Stimulated activated CD4-positive, alpha-beta T cell treated with anti-CD3 and anti-CD28 coated beads, Interleukin-15, amount 100 ng/mL, for 24 hours (primary cell): ENCODE measurements at regions not wholly inside any gene's neighbourhood (a gene's known extent, or its start where the extent isn't known, plus 50 kb on each side); places are given as distances from the start of the nearest gene placed in this dataset.

ENCODE experiments used
- DNase-seq: peaks from one replicate; pipeline ENCODE4 v3.0.0-alpha.2; 2020

DNA sequence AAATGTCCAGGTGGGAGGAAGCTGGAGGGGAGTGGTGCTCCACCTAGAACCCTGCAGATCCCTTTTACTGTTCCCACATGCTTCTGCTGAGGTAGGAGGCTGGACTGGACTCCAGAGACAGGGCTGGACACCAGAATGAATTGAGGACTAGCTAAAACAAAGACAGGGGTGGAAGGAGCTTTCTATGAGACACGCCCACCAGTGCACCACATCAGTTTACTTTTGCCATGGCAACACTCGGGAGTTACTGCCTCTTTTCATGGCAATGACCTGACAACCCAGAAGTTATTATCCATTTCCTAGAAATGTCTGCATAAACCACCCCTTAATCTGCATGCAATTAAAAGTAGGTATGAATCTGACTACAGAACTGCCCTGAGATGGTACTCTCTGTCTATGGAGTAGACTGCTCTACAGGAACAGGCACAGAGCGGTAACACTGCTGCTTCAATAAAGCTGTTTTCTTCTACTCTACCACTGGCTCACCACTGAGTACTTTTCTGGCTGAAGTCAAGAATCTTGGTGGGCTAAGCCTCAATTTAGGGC, 211.7 kb downstream of the TFAP2C start:
- DNase-seq: no peak

- DNase-seq: no peak
Measured at GRCh38 chr20:56841346-56841908, 212.3 kb downstream of the TFAP2C start.

GRCh38 chr20:56842056-56842455, 212.9 kb downstream of the TFAP2C start:
- DNase-seq: no peak

- no peak for DNase-seq
Measured at GRCh38 chr20:56843386-56843785, 214.3 kb downstream of the TFAP2C start.

GRCh38 chr20:56843817-56844216, 214.7 kb downstream of the TFAP2C start:
- DNase-seq: no peak

DNA sequence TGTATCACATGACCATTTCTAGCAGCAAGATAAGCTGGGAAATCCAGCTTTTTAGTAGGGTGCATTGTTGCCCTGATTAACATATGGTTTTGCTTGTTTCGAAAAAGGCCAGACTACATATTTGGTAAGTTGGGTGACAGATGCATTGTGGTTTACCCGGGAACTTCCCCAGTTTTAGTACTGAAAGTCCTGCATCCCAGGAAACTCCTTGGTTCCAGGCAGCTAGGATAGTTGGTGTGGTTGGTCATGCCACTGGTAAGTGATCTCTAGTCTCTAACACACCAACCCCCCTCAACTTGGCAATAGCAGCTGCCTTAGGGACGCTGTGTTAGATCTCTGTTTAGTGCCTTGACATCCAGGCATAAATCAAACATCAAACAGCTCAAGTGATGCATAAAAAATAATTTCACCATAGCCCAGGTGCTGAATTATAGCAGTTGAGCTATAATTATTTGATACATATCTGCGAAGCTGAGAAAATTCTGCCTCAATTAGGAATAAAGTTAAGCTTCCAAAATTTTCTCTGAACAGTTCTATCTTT, 216.5 kb downstream of the TFAP2C start:
- DNase-seq: no peak

GRCh38 chr20:56848561-56848960, 219.5 kb downstream of the TFAP2C start:
- DNase-seq: no peak

DNA sequence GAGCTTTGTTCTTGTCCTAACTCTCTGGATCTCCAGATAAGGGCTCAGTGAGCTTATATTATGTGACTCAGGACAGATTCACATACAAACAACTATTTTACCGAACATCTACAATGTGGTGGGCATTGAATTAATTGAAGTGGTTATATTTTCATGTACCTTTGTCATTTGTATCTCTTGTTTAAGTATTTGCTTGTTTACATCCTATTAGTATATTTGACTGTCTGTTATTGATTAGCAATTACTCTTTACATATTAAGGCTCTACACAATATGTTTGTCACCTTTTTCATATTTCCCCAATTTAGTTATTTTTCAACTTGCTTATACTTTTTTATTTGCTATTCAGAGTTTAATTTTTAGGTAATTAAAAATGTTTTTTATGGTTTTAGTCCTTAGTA, 222.4 kb downstream of the TFAP2C start:
- no peak for DNase-seq

DNA sequence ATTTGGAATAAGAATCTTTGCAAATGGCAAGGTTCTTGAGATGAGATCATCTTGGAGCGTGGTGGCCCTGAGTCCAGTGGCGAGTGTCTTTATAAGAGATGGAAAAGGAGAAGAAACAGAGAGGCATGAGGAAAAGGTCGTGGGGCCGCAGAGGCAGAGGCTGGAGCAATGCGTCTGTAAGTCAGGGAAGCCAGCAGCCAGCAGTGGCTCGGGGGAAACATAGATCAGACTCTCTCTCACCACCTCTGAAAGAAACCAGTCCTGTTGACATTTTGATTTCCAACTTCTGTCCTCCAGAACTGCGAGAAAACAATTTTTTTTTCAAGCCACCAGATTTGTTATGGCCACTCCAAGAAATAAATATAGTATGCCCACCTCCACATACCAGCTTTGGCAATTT, 226.6 kb downstream of the TFAP2C start:
- no peak for DNase-seq

DNA sequence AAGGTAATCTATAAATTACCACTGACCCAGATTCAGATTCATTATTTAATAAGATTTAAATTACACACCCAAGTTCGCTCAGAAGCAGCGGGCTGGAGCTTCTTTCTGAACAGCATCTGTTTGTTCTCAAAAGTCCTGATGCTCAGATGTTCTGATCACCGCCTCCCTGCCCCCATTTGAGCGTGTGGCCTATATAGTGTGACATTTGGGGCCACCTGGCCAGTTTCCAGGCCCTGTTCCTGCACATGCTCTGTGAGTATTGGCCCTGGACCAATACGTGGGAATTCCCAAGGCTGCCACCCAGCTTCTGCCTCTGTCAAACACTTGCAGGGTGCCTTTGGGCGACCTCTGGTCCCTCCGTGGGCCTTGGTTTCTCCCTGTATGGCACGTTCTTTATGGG, 228.8 kb downstream of the TFAP2C start:
- no peak for DNase-seq

DNA sequence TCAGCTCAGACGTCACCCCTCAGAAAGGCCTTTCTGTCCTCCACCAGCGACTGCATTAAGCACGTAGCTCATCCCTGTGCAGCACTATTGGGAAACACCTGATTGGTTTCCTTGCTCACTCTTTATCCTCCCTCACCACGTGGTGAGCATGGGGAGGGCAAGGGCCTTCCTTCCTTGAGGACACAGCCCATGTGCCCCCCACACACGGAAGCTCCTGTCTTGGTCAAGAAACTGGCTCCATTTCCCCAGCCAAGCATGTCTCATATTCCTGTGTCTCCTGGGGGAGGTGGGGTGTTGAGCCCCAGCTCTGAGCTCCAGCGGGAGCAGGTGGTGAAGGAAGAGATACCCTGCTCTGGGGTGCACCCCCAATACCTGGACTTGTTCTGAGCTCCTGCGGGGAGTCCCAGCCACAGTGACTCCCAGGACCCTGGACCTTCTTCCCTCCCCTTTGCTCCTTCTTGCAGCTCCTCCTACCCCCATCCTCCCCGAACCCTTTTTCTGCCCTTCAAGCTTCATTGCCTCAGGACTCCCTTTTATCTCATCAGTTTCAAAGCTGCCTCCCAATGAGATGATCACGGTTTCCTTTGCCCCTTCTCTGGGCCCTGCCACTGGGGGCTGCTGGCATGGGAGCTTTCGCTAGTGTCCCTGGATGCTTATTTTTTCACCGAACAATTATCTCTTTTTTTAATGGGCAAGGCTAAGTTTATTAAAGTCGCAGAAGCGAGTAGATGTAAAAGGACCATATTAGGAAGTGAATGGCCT, 230.1 kb downstream of the TFAP2C start:
- DNase-seq: no peak

DNA sequence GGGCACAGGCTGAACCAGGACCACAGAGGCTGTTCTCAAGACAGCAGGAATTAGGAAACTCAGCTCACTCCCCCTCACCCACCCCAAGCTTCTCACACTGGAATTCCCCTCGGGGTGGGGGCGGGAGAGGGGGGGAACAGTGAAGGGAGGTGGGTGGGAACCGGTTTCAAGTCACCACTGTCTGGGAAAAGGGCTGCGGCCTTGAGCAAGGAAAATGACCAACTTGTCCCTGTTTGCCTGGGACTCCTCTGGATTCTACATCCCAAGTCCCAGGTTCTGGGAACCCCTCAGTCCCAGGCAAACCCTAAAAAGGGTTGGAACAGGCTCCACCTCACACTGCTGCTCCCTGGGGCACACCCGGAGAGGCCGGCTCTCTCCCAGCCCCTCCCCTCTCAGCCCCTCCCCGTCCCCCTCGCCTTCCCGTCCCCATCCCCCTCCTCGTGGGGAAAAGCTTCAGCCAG, 230.7 kb downstream of the TFAP2C start:
- DNase-seq: no peak

DNA sequence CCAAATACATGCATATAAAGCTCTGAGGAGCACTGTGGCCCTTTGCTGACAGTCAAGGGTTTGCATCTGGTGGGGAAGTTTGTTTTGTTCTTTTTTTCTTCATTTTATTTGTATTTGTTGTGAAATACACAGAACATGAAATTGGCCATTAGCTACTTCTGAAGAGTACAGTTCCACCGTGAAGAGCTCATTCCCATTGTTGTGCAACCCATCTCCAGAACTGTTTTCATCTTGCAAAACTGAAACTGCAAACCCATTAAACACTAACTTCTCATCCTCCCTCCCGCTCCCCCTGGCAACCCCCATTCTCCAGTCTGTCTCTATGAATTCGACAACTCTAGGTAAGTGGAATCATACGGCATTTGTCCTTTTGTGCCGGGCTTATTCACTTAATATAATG, 231.3 kb downstream of the TFAP2C start:
- DNase-seq: no peak

- DNase-seq: no peak
Measured at GRCh38 chr20:56861590-56861989, 232.5 kb downstream of the TFAP2C start.

GRCh38 chr20:56865055-56865454, 235.9 kb downstream of the TFAP2C start:
- no peak for DNase-seq

GRCh38 chr20:56867128-56867527, 238.0 kb downstream of the TFAP2C start:
- no peak for DNase-seq

DNA sequence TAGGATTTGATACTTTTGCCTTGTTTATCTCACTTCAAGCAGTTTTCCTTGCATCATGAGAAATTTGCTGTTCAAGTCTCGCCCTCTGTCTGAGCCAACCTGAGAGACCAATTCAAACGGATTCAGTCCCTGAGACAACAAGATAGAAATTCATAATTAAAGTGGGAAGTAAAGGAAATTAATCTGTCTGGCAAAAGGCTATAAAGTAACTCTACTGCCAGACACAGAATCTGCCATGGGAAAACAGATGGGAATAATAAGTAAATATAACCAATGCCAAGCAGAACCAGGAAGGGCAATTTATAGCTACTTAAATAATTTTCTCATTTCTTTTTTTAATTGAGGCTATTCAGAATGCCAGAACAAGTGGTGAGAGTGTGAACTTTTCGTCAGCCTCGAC, 239.6 kb downstream of the TFAP2C start:
- no peak for DNase-seq

DNA sequence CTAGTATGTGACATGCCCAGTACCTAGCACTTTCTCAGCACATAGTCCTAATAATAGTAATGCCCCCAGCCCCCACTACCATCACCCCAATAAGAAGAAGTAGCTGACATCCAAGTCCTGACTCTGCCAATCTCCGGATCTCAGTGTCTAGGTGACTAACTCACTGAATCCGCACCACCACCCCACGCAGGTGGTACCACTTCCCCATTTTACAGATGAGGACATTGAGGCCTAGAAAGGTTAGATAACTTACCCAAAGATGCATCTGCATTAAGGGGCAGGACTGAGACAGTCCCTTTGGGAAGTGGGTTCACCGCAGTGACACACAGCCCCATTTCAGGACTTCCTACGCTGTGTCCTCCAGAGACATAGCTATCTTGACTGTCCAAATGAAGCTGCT, 241.2 kb downstream of the TFAP2C start:
- no peak for DNase-seq

GRCh38 chr20:56871691-56872090, 242.6 kb downstream of the TFAP2C start:
- no peak for DNase-seq

GRCh38 chr20:56872620-56873458, 243.7 kb downstream of the TFAP2C start:
- DNase-seq: no peak

- no peak for DNase-seq
Measured at GRCh38 chr20:56873836-56874235, 244.7 kb downstream of the TFAP2C start.

DNA sequence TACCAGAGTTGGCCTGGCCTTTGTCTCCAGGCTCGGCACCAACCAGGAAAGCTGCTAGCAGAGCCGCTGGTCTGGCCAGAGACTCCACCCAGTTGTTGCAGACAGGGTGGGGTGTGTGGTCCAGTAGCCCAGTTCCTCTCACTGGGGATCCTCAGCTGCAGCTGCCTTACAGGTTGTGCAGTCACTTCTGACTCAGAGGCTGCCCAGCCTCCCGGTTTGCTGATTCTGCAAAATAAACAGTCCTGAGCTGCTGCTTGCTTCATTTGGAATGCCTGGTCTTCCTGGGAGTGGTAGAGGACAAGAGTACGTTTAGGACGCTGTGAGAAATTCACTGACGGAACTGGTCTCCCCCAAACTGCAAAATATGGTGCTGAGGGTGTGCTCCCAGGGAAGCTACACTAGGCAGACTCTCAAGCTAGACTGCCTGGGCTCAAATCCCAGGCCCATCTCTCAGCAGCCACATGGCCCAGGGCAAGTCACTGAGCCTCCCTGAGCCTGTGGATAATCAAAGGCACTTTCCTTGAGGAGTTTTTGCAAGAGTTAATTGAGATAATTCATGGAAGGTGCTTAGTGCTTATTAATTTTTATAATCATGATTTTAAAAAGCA, 246.1 kb downstream of the TFAP2C start:
- DNase-seq: no peak

DNA sequence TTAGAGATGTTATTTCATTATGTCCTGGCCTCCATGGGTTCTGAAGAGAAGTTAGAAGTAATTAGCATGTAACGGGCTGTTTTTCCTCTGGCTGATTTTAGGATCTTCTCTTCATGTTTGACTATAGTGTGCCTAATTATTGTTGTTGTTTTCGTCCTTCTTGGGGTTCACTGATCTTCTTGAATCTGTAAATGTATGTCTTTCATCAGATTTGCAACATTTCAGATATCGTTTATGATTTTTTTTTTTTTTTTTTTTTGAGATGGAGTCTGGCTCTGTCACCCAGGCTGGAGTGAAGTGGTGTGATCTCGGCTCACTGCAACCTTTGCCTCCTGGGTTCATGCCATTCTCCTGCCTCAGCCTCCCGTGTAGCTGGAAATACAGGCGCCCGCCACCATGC, 246.7 kb downstream of the TFAP2C start:
- DNase-seq: no peak
